ENCODE measurements at regions not wholly inside any gene's neighbourhood (a gene's known extent, or its start where the extent isn't known, plus 50 kb on each side); places are given as distances from the start of the nearest gene placed in this dataset.

- Histone ChIP-seq H3K27ac (ENCODE audit: control insufficient read depth, insufficient read depth) (no peak overlapping the region), H3K36me3 (ENCODE audit: control insufficient read depth in 2 of 2, insufficient read depth in 2 of 2, low read length in 1 of 2) (no peaks in the 10 kb centered on the region), H3K4me2 (ENCODE audit: control insufficient read depth, insufficient read depth) (no peak overlapping the region), H3K9me3 (replicated peaks; ENCODE audit: control insufficient read depth, insufficient read depth, low read length) (no peaks in the 10 kb centered on the region), H3K4me3 (no peak overlapping the region), H4K20me1 (ENCODE audit: control insufficient read depth, insufficient read depth) (no peaks in the 10 kb centered on the region), H3K9ac (ENCODE audit: control insufficient read depth, insufficient read depth, low read length) (no peak overlapping the region), H3K79me2 (ENCODE audit: control insufficient read depth, insufficient read depth, low read length) (no peaks in the 10 kb centered on the region), H2AFZ (ENCODE audit: control insufficient read depth, low read depth, low read length) (no peak overlapping the region), H3K27me3 (replicated peaks in 1 of 2; ENCODE audit: control insufficient read depth in 2 of 2, insufficient read depth in 2 of 2, low read length in 1 of 2) (no peaks in the 10 kb centered on the region), H3K4me1 (ENCODE audit: control insufficient read depth, insufficient read depth, low read length) (no peaks in the 10 kb centered on the region)
- TF ChIP-seq ZNF687 (IDR thresholded peaks at IDR 0.05) (no peak), WRNIP1 (IDR thresholded peaks at IDR 0.05; ENCODE audit: borderline replicate concordance, low read depth, low read length) (no peak), TCF7 (IDR thresholded peaks at IDR 0.05; ENCODE audit: borderline replicate concordance) (no peak), POU2F2 (IDR thresholded peaks at IDR 0.05; ENCODE audit: borderline replicate concordance, low read depth, low read length) (no peak), YY1 (IDR thresholded peaks at IDR 0.05; ENCODE audit: low read depth, low read length) (no peak), ZNF207 (IDR thresholded peaks at IDR 0.05; ENCODE audit: borderline replicate concordance) (no peak), ZBTB40 (IDR thresholded peaks at IDR 0.05; ENCODE audit: borderline replicate concordance) (no peak), ZNF622 (IDR thresholded peaks at IDR 0.05) (no peak), CHD2 (IDR thresholded peaks at IDR 0.05; ENCODE audit: borderline replicate concordance, low read depth, low read length) (no peak), BACH1 (IDR thresholded peaks at IDR 0.05; ENCODE audit: borderline replicate concordance) (no peak), FOXK2 (IDR thresholded peaks at IDR 0.05) (no peak), LARP7 (IDR thresholded peaks at IDR 0.05) (no peak)
- TF ChIP-seq, protein P1, sequence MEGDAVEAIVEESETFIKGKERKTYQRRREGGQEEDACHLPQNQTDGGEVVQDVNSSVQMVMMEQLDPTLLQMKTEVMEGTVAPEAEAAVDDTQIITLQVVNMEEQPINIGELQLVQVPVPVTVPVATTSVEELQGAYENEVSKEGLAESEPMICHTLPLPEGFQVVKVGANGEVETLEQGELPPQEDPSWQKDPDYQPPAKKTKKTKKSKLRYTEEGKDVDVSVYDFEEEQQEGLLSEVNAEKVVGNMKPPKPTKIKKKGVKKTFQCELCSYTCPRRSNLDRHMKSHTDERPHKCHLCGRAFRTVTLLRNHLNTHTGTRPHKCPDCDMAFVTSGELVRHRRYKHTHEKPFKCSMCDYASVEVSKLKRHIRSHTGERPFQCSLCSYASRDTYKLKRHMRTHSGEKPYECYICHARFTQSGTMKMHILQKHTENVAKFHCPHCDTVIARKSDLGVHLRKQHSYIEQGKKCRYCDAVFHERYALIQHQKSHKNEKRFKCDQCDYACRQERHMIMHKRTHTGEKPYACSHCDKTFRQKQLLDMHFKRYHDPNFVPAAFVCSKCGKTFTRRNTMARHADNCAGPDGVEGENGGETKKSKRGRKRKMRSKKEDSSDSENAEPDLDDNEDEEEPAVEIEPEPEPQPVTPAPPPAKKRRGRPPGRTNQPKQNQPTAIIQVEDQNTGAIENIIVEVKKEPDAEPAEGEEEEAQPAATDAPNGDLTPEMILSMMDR (IDR thresholded peaks at IDR 0.05 in 2 of 3, conservative IDR thresholded peaks at IDR 0.05 in 1 of 3; ENCODE audit: control insufficient read depth in 2 of 3, extremely low read depth in 1 of 3, insufficient read depth in 1 of 3, low read depth in 3 of 3, low read length in 3 of 3) = no peak
- ChIA-PET SMC1A (ENCODE audit: uncharacterized antibody, unreplicated experiment) (no interaction called here), CTCF (no interaction called here), POLR2A (no interaction called here), RAD21 (ENCODE audit: unreplicated experiment) (no interaction called here)
- whole genome bisulfite sequencing (ENCODE audit: insufficient coverage, insufficient replicate concordance, low lambda C conversion rate, missing lambda C conversion rate) = 39% methylated on average over 9 of the region's 9 CpGs
- in situ Hi-C loops (cut with MboI) (no loop called here), intact Hi-C loops (cut with micrococcal nuclease; ENCODE audit: unreplicated experiment) (no loop called here)
- DNase-seq (ENCODE audit: low read depth, low spot score) = no peak
- no peak for ATAC-seq
- BruUV-seq (replicated peaks) = no TSS peak
- FAIRE-seq = no peak
Measured at GRCh38 chr5:167642779-167643517, 648.5 kb upstream of the WWC1 start.

All from GM12878 (cell line).